ENCODE measurements at regions not wholly inside any gene's neighbourhood (a gene's known extent, or its start where the extent isn't known, plus 50 kb on each side); places are given as distances from the start of the nearest gene placed in this dataset.

DNA sequence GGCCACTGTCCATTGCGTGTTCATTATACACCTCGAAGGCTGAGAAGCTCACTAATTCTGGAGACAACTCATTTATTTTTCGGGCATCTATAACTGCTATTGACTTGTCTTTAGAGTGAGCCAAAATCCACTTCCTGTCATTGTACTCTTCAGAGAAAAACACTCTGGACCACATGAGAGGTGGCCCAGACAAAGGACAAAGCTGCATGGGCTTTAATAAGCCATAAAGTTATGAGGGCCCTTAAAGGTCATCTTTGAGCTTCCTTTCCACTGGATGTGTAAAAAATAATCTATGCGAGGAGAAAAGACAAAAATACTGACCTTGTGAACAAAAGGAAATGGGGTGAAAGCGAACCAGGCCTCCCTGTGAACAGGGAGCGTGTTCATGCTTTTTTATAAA lies 63.5 kb upstream of the ZC3H12C start:
- Histone ChIP-seq H3K4me3 (ENCODE audit: control insufficient read depth in 2 of 3, extremely low read depth in 1 of 3, insufficient read depth in 2 of 3, low read depth in 1 of 3, low read length in 3 of 3) (no peak overlapping the region), H3K9ac (ENCODE audit: control insufficient read depth, extremely low read depth, insufficient read depth, low read length) (no peak overlapping the region), H3K4me2 (ENCODE audit: control insufficient read depth, extremely low read depth, insufficient read depth, low read depth, low read length) (no peak overlapping the region), H3K36me3 (ENCODE audit: control insufficient read depth in 2 of 2, extremely low read depth in 1 of 2, insufficient read depth in 2 of 2, low read length in 2 of 2) (no peaks in the 10 kb centered on the region), H3K27me3 (ENCODE audit: control insufficient read depth, extremely low read depth, insufficient read depth, low read length) (no peaks in the 10 kb centered on the region), H3K79me2 (ENCODE audit: control insufficient read depth, insufficient read depth, low read length) (no peaks in the 10 kb centered on the region), H3K27ac (ENCODE audit: control insufficient read depth, insufficient read depth, low read length) (no peak overlapping the region), H4K20me1 (ENCODE audit: control insufficient read depth, extremely low read depth, insufficient read depth, low read length) (no peaks in the 10 kb centered on the region), H3K4me1 (ENCODE audit: control insufficient read depth, extremely low read depth, insufficient read depth, low read length) (no peaks in the 10 kb centered on the region), H2AFZ (ENCODE audit: control insufficient read depth, low read length) (no peak overlapping the region), H3K9me1 (ENCODE audit: control insufficient read depth, extremely low read depth, insufficient read depth, low read length) (no peaks in the 10 kb centered on the region), H3K9me3 (ENCODE audit: control insufficient read depth, low read depth, low read length) (no peaks in the 10 kb centered on the region)
- DNase-seq (ENCODE audit: low read depth, low spot score): no peak
- TF ChIP-seq EZH2 (IDR thresholded peaks at IDR 0.05; ENCODE audit: low read length) (no peak), CTCF (optimal IDR thresholded peaks at IDR 0.05 in 1 of 3, IDR thresholded peaks at IDR 0.05 in 1 of 3, conservative IDR thresholded peaks at IDR 0.05 in 1 of 3; ENCODE audit: extremely low read depth in 1 of 3, insufficient read depth in 2 of 3, low read length in 3 of 3) (no peak)
- no peak for FAIRE-seq
- dilution Hi-C loops (cut with MboI; ENCODE audit: extremely low pct_ligation_motif_present, low sequenced_read_pairs): no loop called here

DNA sequence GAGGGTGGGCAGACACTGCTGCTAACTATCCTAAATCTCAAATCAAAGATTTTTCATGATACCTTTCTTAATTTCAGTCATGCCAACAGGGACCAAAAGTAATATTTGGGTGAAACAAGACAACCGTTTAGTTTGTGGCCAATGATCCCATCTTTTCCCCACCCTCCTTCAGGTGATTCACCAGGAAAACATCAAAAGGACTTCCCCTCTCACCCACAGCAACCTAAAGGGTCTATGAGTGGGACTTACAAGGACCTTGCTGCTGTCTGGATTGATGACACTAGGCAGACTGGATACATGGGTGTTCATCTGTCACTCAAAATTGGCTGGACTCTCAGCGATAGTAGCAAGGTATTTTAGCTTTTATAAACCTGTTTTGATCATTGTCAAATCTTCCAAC lies 62.0 kb upstream of the ZC3H12C start:
- no peaks in the 10 kb centered on the region for H3K9me1 ChIP-seq (ENCODE audit: control insufficient read depth, extremely low read depth, insufficient read depth, low read length)
- H3K36me3 ChIP-seq (ENCODE audit: control insufficient read depth in 2 of 2, extremely low read depth in 1 of 2, insufficient read depth in 2 of 2, low read length in 2 of 2): no peaks in the 10 kb centered on the region
- H3K9ac ChIP-seq (ENCODE audit: control insufficient read depth, extremely low read depth, insufficient read depth, low read length): no peak overlapping the region
- no peaks in the 10 kb centered on the region for H3K9me3 ChIP-seq (ENCODE audit: control insufficient read depth, low read depth, low read length)
- no peaks in the 10 kb centered on the region for H4K20me1 ChIP-seq (ENCODE audit: control insufficient read depth, extremely low read depth, insufficient read depth, low read length)
- dilution Hi-C loops (cut with MboI; ENCODE audit: extremely low pct_ligation_motif_present, low sequenced_read_pairs): no loop called here
- H3K27me3 ChIP-seq (ENCODE audit: control insufficient read depth, extremely low read depth, insufficient read depth, low read length): no peaks in the 10 kb centered on the region
- DNase-seq (ENCODE audit: low read depth, low spot score) (no peak), FAIRE-seq (no peak)
- H3K79me2 ChIP-seq (ENCODE audit: control insufficient read depth, insufficient read depth, low read length): no peaks in the 10 kb centered on the region
- H3K4me3 ChIP-seq (ENCODE audit: control insufficient read depth in 2 of 3, extremely low read depth in 1 of 3, insufficient read depth in 2 of 3, low read depth in 1 of 3, low read length in 3 of 3): no peak overlapping the region
- H3K4me2 ChIP-seq (ENCODE audit: control insufficient read depth, extremely low read depth, insufficient read depth, low read depth, low read length): no peak overlapping the region
- H2AFZ ChIP-seq (ENCODE audit: control insufficient read depth, low read length): no peak overlapping the region
- no peak overlapping the region for H3K27ac ChIP-seq (ENCODE audit: control insufficient read depth, insufficient read depth, low read length)
- no peaks in the 10 kb centered on the region for H3K4me1 ChIP-seq (ENCODE audit: control insufficient read depth, extremely low read depth, insufficient read depth, low read length)
- no peak for TF ChIP-seq CTCF (optimal IDR thresholded peaks at IDR 0.05 in 1 of 3, IDR thresholded peaks at IDR 0.05 in 1 of 3, conservative IDR thresholded peaks at IDR 0.05 in 1 of 3; ENCODE audit: extremely low read depth in 1 of 3, insufficient read depth in 2 of 3, low read length in 3 of 3)
- no peak for TF ChIP-seq EZH2 (IDR thresholded peaks at IDR 0.05; ENCODE audit: low read length)
